B cell (primary cell): ENCODE measurements at regions not wholly inside any gene's neighbourhood (a gene's known extent, or its start where the extent isn't known, plus 50 kb on each side); places are given as distances from the start of the nearest gene placed in this dataset.

Source experiments
- ATAC-seq: fragments of 200-7000 bp; cut with Tn5 transposase; one replicate; pipeline ENCODE4 v1.10.0; 2021; ENCODE audit warnings: low read depth, mild to moderate bottlenecking, moderate number of reproducible peaks, moderate library complexity
- CTCF ChIA-PET: fragments of 350-600 bp; sonication (Branson Sonifier 250); formaldehyde crosslinking; loops from one replicate; lab custom pipeline; 2021; ENCODE audit warnings: antibody characterized with exemption, inconsistent platforms; lab: Charles Lee
- POLR2A ChIA-PET: fragments of 350-600 bp; sonication (Branson Sonifier 250); formaldehyde crosslinking; loops from one replicate; lab custom pipeline; 2021; ENCODE audit warnings: antibody characterized with exemption; lab: Charles Lee
- DNase-seq: peaks from one replicate; pipeline ENCODE4 v3.0.0; 2013
- H2AFZ ChIP-seq: 2 replicates; pipeline ENCODE4 v1.6.1; 2012; ENCODE audit warnings: mild to moderate bottlenecking, low read depth, low read length; ENCODE audit not compliant: insufficient read depth, poor library complexity, severe bottlenecking
- H3K27ac ChIP-seq, 2 donors: 1 replicate in 1 of 2; 2 replicates in 1 of 2; pipeline ENCODE4 v1.5.1; 2012 to 2013; ENCODE audit warnings: low read length in 2 of 2, mild to moderate bottlenecking in 2 of 2, moderate library complexity in 1 of 2
- H3K27me3 ChIP-seq, 4 experiments: fragments of 200-600 bp in 1 of 4; sonication (generic) in 1 of 4; replicated peaks in 1 of 4; 1 replicate in 2 of 4; 2 replicates in 2 of 4; pipeline versions ENCODE4 v1.6.1 to v1.7.0; 2013 to 2016; ENCODE audit warnings: low read length in 3 of 4, mild to moderate bottlenecking in 2 of 4, mixed read lengths in 1 of 4, moderate library complexity in 1 of 4; ENCODE audit not compliant: insufficient read depth in 4 of 4, control insufficient read depth in 3 of 4; ENCODE audit errors: control extremely low read depth in 1 of 4
- H3K36me3 ChIP-seq, 2 experiments: replicated peaks in 1 of 2; 1 replicate in 1 of 2; 2 replicates in 1 of 2; pipeline versions ENCODE4 v1.6.1 to v1.7.1; 2013; ENCODE audit warnings: low read length in 1 of 2; ENCODE audit not compliant: insufficient read depth in 2 of 2, control insufficient read depth in 1 of 2; ENCODE audit errors: control extremely low read depth in 1 of 2, extremely low read depth in 1 of 2
- H3K4me1 ChIP-seq, 2 donors: fragments of 200-600 bp in 1 of 2; sonication (generic) in 1 of 2; 1 replicate in 1 of 2; 2 replicates in 1 of 2; pipeline versions ENCODE4 v1.5.1 to v1.6.1; 2013 to 2017; ENCODE audit warnings: low read length in 2 of 2; ENCODE audit not compliant: control insufficient read depth in 2 of 2, insufficient read depth in 2 of 2
- H3K4me2 ChIP-seq: replicated peaks from 2 replicates; pipeline ENCODE3; 2012; ENCODE audit warnings: mild to moderate bottlenecking, low read depth, low read length; ENCODE audit not compliant: poor library complexity, severe bottlenecking
- H3K4me3 ChIP-seq, 5 experiments: fragments of 200-600 bp in 1 of 5; sonication (generic) in 1 of 5; 1 replicate in 3 of 5; 2 replicates in 2 of 5; pipeline versions ENCODE4 v1.5.1 to v1.7.0; 2011 to 2016; ENCODE audit warnings: low read length in 4 of 5, mild to moderate bottlenecking in 4 of 5, low read depth in 2 of 5, control low read depth in 1 of 5, moderate library complexity in 1 of 5; ENCODE audit not compliant: insufficient read depth in 1 of 5; ENCODE audit errors: control extremely low read depth in 1 of 5, extremely low read depth in 1 of 5
- H3K79me2 ChIP-seq: fragments of 200-600 bp; sonication (generic); one replicate; pipeline ENCODE4 v1.6.0; 2016; ENCODE audit warnings: low read length; ENCODE audit not compliant: control insufficient read depth, insufficient read depth
- H3K9ac ChIP-seq: fragments of 200-600 bp; sonication (generic); 2 replicates; pipeline ENCODE4 v1.6.1; 2017; ENCODE audit warnings: mild to moderate bottlenecking, low read length, moderate library complexity
- H3K9me3 ChIP-seq, 3 donors: one replicate each; pipeline versions ENCODE4 v1.6.1 to v1.7.1; 2013; ENCODE audit warnings: low read length in 2 of 3; ENCODE audit not compliant: control insufficient read depth in 2 of 3, insufficient read depth in 1 of 3; ENCODE audit errors: control extremely low read depth in 1 of 3
- H4K20me1 ChIP-seq: 2 replicates; pipeline ENCODE4 v1.6.0; 2012; ENCODE audit warnings: mild to moderate bottlenecking, low read length; ENCODE audit not compliant: insufficient read depth, control insufficient read depth, poor library complexity, severe bottlenecking
- H3K27ac Mint-ChIP-seq: one replicate; pipeline ENCODE4 v1.8.0; 2021; ENCODE audit warnings: mixed read lengths
- H3K27me3 Mint-ChIP-seq: one replicate; pipeline ENCODE4 v1.8.0; 2021; ENCODE audit warnings: mixed read lengths
- H3K4me1 Mint-ChIP-seq: one replicate; pipeline ENCODE4 v1.8.0; 2021; ENCODE audit warnings: mixed read lengths
- H3K4me3 Mint-ChIP-seq: one replicate; pipeline ENCODE4 v1.8.0; 2021; ENCODE audit warnings: mixed read lengths
- H3K9me3 Mint-ChIP-seq: one replicate; pipeline ENCODE4 v1.8.0; 2022; ENCODE audit warnings: mixed read lengths; ENCODE audit not compliant: insufficient read depth
- EZH2 ChIP-seq: IDR thresholded peaks from 2 replicates; pipeline ENCODE4 v1.6.1; 2012; ENCODE audit warnings: borderline replicate concordance, low read depth, mild to moderate bottlenecking, moderate library complexity, low read length; ENCODE audit not compliant: insufficient read depth, poor library complexity, severe bottlenecking
- WGBS: methylation state at CpG from one replicate; pipeline ENCODE4 v1.1.5; 2013; ENCODE audit warnings: missing lambda C conversion rate; ENCODE audit not compliant: insufficient coverage; 5-methylcytosine and 5-hydroxymethylcytosine counted together
- intact Hi-C: fragments of 100-400 bp; cut with micrococcal nuclease; formaldehyde crosslinking; loops from one replicate; pipeline ENCODE4 v1.10.0; 2022
- TF ChIP-seq, protein P1 (sequence below): fragments of 200-600 bp; IDR thresholded peaks from one replicate; pipeline ENCODE4 v1.8.0; 2022; ENCODE audit warnings: antibody characterized with exemption, mild to moderate bottlenecking

GRCh38 chr1:29687166-29687565, 450.8 kb downstream of the PTPRU start:
- no peak overlapping the region for H2AFZ ChIP-seq
- no peaks in the 10 kb centered on the region for H3K79me2 ChIP-seq
- ATAC-seq (no peak), DNase-seq (no peak)
- H3K4me3 Mint-ChIP-seq, result no peak overlapping the region
- H4K20me1 ChIP-seq, result no peaks in the 10 kb centered on the region
- peaks cover 11% of the 10 kb centered on the region for H3K27me3 Mint-ChIP-seq
- H3K36me3 ChIP-seq, result no peaks in the 10 kb centered on the region
- no peak overlapping the region for H3K4me3 ChIP-seq
- no peak overlapping the region for H3K4me2 ChIP-seq
- TF ChIP-seq, protein P1, sequence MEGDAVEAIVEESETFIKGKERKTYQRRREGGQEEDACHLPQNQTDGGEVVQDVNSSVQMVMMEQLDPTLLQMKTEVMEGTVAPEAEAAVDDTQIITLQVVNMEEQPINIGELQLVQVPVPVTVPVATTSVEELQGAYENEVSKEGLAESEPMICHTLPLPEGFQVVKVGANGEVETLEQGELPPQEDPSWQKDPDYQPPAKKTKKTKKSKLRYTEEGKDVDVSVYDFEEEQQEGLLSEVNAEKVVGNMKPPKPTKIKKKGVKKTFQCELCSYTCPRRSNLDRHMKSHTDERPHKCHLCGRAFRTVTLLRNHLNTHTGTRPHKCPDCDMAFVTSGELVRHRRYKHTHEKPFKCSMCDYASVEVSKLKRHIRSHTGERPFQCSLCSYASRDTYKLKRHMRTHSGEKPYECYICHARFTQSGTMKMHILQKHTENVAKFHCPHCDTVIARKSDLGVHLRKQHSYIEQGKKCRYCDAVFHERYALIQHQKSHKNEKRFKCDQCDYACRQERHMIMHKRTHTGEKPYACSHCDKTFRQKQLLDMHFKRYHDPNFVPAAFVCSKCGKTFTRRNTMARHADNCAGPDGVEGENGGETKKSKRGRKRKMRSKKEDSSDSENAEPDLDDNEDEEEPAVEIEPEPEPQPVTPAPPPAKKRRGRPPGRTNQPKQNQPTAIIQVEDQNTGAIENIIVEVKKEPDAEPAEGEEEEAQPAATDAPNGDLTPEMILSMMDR, result no peak
- TF ChIP-seq EZH2, result no peak
- H3K9ac ChIP-seq, result no peak overlapping the region
- H3K9me3 ChIP-seq, result no peaks in the 10 kb centered on the region
- H3K27ac ChIP-seq, result no peak overlapping the region
- H3K27ac Mint-ChIP-seq, result no peak overlapping the region
- H3K9me3 Mint-ChIP-seq, result no peaks in the 10 kb centered on the region
- WGBS, result no CpG with 5 or more reads among the region's 3 CpGs
- peaks cover 0 to 2% (median 0%) of the 10 kb centered on the region in 4 experiments for H3K27me3 ChIP-seq
- POLR2A ChIA-PET, result no interaction called here
- CTCF ChIA-PET, result interaction anchor here (0.6 kb wide), 1 partner anchor 518 kb away, joined by 3 read pairs; no protein-coding TSS in a partner anchor
- H3K4me1 Mint-ChIP-seq, result peaks cover 18% of the 10 kb centered on the region
- peaks cover 8 to 13% of the 10 kb centered on the region in 2 donors for H3K4me1 ChIP-seq
- intact Hi-C loops, result no loop called here

- no peak overlapping the region for H3K27ac ChIP-seq
- H3K9me3 ChIP-seq, result no peaks in the 10 kb centered on the region
- H3K79me2 ChIP-seq, result no peaks in the 10 kb centered on the region
- ATAC-seq, result no peak
- H3K4me3 ChIP-seq, result no peak overlapping the region
- H3K9me3 Mint-ChIP-seq, result no peaks in the 10 kb centered on the region
- intact Hi-C loops, result no loop called here
- no peak overlapping the region for H3K4me3 Mint-ChIP-seq
- peaks cover 0 to 2% (median 0%) of the 10 kb centered on the region in 4 experiments for H3K27me3 ChIP-seq
- ChIA-PET CTCF (no interaction called here), POLR2A (no interaction called here)
- H3K9ac ChIP-seq, result no peak overlapping the region
- peaks cover 11% of the 10 kb centered on the region for H3K27me3 Mint-ChIP-seq
- 82% methylated on average over 16 of the region's 22 CpGs for WGBS
- H3K4me1 Mint-ChIP-seq, result peaks cover 9% of the 10 kb centered on the region
- no peaks in the 10 kb centered on the region for H4K20me1 ChIP-seq
- H3K36me3 ChIP-seq, result no peaks in the 10 kb centered on the region
- H3K27ac Mint-ChIP-seq, result no peak overlapping the region
- TF ChIP-seq, protein P1, result no peak
- TF ChIP-seq EZH2, result no peak
- no peak overlapping the region for H3K4me2 ChIP-seq
- H2AFZ ChIP-seq, result no peak overlapping the region
- DNase-seq, result no peak
- peaks cover 0 to 8% of the 10 kb centered on the region in 2 donors for H3K4me1 ChIP-seq
Observed at GRCh38 chr1:29686012-29686930, 449.9 kb downstream of the PTPRU start.
